ENCODE measurements at regions not wholly inside any gene's neighbourhood (a gene's known extent, or its start where the extent isn't known, plus 50 kb on each side); places are given as distances from the start of the nearest gene placed in this dataset.
A peak's percentile ranks its signal among the peaks of the same experiment; 100 is the strongest.

DNA sequence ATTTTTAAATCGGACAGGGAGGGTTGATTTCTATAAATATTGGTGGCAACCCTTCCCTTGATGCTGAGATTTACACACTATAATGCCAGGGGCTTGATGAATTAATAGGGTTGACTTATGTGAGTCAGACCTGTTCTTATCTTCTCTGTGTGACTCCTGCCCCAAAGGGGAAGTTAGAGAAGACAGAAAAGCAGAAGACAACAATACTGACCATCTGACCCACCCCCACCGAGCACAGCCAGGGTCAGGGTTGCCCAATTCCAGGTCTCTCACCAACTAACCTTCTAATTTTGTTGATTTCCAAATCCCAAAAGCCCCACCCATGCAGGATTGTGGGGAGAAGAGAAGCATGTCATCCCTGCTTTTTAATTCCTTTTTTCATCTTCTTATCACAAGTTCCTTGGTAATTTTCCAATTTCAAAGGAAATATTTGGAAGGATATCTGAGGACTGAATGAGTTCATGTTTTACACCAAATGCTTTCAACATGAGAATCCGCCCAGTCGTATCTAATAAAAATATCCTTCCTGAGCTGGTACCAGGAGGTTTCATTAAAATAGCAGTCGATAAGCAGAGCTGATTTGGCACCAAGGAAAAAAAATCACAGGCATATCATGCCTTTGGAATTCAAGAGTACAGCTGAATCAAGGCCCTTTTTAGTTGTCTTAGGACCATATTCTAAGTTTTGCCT, 603.4 kb upstream of the CDH11 start:
- no peak overlapping the region for H3K4me3 Mint-ChIP-seq
- H3K4me1 Mint-ChIP-seq (ENCODE audit: low read depth): peaks cover 16% of the 10 kb centered on the region
- TF ChIP-seq, protein P1, sequence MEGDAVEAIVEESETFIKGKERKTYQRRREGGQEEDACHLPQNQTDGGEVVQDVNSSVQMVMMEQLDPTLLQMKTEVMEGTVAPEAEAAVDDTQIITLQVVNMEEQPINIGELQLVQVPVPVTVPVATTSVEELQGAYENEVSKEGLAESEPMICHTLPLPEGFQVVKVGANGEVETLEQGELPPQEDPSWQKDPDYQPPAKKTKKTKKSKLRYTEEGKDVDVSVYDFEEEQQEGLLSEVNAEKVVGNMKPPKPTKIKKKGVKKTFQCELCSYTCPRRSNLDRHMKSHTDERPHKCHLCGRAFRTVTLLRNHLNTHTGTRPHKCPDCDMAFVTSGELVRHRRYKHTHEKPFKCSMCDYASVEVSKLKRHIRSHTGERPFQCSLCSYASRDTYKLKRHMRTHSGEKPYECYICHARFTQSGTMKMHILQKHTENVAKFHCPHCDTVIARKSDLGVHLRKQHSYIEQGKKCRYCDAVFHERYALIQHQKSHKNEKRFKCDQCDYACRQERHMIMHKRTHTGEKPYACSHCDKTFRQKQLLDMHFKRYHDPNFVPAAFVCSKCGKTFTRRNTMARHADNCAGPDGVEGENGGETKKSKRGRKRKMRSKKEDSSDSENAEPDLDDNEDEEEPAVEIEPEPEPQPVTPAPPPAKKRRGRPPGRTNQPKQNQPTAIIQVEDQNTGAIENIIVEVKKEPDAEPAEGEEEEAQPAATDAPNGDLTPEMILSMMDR (IDR thresholded peaks at IDR 0.05): no peak
- peak; percentile 56 for DNase-seq
- no peaks in the 10 kb centered on the region for H3K9me3 Mint-ChIP-seq
- no peak overlapping the region for H3K27ac Mint-ChIP-seq
- peaks cover 9% of the 10 kb centered on the region for H3K27me3 Mint-ChIP-seq (ENCODE audit: insufficient read depth)
- no peaks in the 10 kb centered on the region for H3K36me3 Mint-ChIP-seq (ENCODE audit: low read depth)

DNA sequence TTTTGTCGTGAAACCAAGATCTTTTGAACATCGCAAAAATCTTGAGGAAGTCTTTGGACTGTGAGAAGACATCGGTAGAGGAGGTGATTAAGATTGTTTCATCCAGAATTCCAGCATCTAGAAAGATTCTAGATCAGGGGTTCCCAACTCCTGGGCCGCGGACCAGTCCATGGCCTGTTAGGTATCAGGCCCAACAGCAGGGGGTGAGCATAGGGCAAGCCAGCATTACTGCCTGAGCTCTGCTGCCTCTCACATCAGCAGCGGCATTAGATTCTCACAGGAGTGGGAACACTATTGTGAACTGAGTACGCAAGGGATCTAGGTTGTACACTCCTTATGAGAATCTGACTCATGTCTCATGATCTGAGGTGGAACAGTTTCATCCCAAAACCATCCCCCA, 600.6 kb upstream of the CDH11 start:
- TF ChIP-seq, protein P1 (IDR thresholded peaks at IDR 0.05): no peak

DNA sequence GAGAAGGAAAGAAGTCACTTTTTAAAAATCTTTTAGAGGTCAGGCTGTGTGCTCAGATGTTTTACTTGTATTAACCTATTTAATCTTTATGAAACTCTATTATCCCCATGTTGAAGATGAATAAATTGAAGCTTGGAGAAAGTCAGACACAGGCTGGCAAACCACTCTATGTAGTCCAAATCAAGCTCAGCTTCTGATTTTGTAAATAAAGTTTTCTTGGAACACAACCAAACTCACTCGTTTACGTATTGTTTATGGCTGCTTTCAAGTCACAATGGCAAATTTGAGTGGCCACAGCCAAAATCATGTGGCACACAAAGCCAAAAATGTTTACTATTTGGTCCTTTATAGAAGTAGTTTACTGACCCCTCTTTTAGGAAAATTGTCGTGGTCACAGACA, 596.0 kb upstream of the CDH11 start:
- TF ChIP-seq, protein P1 (IDR thresholded peaks at IDR 0.05): no peak
- peaks cover 25% of the 10 kb centered on the region for H3K27me3 Mint-ChIP-seq (ENCODE audit: insufficient read depth)
- H3K4me1 Mint-ChIP-seq (ENCODE audit: low read depth): no peaks in the 10 kb centered on the region
- no peak for DNase-seq
- H3K27ac Mint-ChIP-seq: no peak overlapping the region
- no peaks in the 10 kb centered on the region for H3K36me3 Mint-ChIP-seq (ENCODE audit: low read depth)
- no peak overlapping the region for H3K4me3 Mint-ChIP-seq
- H3K9me3 Mint-ChIP-seq: no peaks in the 10 kb centered on the region

More for the DNA sequence above, 600.6 kb upstream of the CDH11 start:
- Mint-ChIP-seq H3K27ac (no peak overlapping the region), H3K9me3 (no peaks in the 10 kb centered on the region), H3K36me3 (ENCODE audit: low read depth) (no peaks in the 10 kb centered on the region), H3K4me1 (ENCODE audit: low read depth) (peaks cover 16% of the 10 kb centered on the region), H3K27me3 (ENCODE audit: insufficient read depth) (peaks cover 11% of the 10 kb centered on the region), H3K4me3 (no peak overlapping the region)
- DNase-seq: no peak

DNA sequence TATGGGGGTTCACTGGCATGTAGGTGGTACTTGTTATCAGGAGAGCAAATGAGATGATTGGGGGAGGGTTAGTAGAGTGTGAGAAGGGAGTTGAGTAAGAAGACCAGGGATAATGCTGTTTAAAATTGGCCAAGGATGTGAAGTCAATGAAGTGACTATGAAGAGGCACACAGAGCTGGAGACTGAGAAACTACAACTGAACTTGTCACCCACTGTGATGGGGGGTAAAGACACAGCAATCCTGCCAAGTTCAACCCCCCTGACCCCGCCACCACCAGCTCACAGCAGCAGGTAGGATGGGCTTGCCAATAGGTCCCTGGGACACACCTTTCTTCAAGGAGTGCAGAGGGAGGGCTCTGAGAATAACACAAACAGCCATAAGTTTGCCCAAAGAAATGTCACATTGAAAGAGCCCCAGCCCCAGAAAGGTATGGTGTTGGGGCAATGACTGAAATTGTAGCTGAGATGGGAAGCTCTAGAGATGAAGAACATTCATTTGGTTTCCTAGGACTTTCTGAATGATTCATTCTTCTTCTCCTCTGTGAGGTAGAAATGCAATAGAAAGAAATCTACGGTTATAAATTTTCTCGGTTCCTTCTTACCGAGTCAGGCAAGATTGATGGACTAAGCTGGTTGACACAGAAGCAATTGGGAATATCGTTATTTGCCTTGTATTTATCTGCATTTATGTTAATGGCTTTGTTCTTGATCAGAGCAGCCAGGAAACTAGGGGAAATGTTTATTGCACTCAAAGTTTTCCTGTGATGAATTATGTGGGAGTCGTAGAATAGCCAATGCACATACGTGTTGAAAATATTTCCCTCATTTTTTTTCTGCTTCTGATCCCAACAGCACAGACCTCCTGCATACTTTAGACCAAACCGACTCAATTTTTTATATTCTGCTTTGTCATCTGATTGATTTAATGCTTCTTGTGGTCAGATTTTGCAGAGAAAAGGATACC, 595.2 kb upstream of the CDH11 start:
- Mint-ChIP-seq H3K27ac (no peak overlapping the region), H3K36me3 (ENCODE audit: low read depth) (no peaks in the 10 kb centered on the region), H3K4me3 (no peak overlapping the region), H3K27me3 (ENCODE audit: insufficient read depth) (peaks cover 25% of the 10 kb centered on the region), H3K9me3 (no peaks in the 10 kb centered on the region), H3K4me1 (ENCODE audit: low read depth) (no peaks in the 10 kb centered on the region)
- TF ChIP-seq, protein P1 (IDR thresholded peaks at IDR 0.05): no peak
- no peak for DNase-seq

DNA sequence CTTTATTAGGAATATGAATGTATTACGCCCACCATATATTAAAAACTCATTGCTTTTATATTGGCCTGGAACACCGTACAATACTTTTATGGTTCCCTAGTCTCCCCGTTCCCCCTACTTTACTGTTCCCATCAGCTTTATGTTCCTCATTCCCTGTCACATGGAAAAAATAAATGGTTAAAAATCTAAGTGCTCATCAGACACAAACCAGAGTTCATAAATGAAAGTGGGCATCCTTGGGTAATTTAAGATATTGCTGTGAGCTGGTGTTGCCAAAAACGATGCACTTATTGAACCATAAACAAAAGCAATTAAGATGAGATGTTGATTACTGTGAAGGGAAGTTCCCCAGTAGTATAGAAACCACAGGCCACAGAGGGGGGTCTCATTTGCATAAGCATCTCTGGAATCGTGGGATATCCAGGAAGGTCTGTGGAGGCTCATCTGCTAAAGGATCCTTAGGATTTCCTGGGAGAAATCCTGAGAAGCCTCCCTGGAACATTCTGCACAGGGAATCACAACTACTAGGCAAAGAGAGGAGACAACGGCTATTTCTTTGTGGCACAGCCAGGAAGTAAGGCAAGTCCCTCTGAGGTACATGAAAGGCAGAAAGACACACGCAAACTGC, 591.4 kb upstream of the CDH11 start:
- Mint-ChIP-seq H3K4me3 (no peak overlapping the region), H3K27ac (no peak overlapping the region), H3K27me3 (ENCODE audit: insufficient read depth) (peaks cover 20% of the 10 kb centered on the region), H3K9me3 (peaks cover 5% of the 10 kb centered on the region; the same call in 1 of the 2 replicates), H3K36me3 (ENCODE audit: low read depth) (no peaks in the 10 kb centered on the region), H3K4me1 (ENCODE audit: low read depth) (no peaks in the 10 kb centered on the region)
- TF ChIP-seq, protein P1 (IDR thresholded peaks at IDR 0.05): no peak
- no peak for DNase-seq
